Endodermal cell (in vitro differentiated cells): ENCODE measurements at regions not wholly inside any gene's neighbourhood (a gene's known extent, or its start where the extent isn't known, plus 50 kb on each side); places are given as distances from the start of the nearest gene placed in this dataset.

Source experiments
- DNase-seq: peaks from one replicate; pipeline ENCODE4 v3.0.0-alpha.2; 2017
- H3K27ac ChIP-seq: 2 replicates; pipeline ENCODE4 v1.5.1; 2013; ENCODE audit warnings: mild to moderate bottlenecking, low read depth, low read length, moderate library complexity
- H3K27me3 ChIP-seq: 2 replicates; pipeline ENCODE4 v1.6.1; 2013; ENCODE audit warnings: mild to moderate bottlenecking, low read length, moderate library complexity; ENCODE audit not compliant: insufficient read depth, control insufficient read depth, poor library complexity, severe bottlenecking
- H3K36me3 ChIP-seq: 2 replicates; pipeline ENCODE4 v1.7.0; 2013; ENCODE audit warnings: mild to moderate bottlenecking, low read length, moderate library complexity; ENCODE audit not compliant: control insufficient read depth, insufficient read depth
- H3K4me1 ChIP-seq: one replicate; pipeline ENCODE4 v1.7.0; 2013; ENCODE audit warnings: low read length; ENCODE audit not compliant: control insufficient read depth, insufficient read depth
- H3K4me3 ChIP-seq: 2 replicates; pipeline ENCODE4 v1.5.1; 2013; ENCODE audit warnings: mild to moderate bottlenecking, low read length, moderate library complexity
- H3K9ac ChIP-seq: 2 replicates; pipeline ENCODE4 v1.6.1; 2013; ENCODE audit warnings: mild to moderate bottlenecking, low read length, moderate library complexity; ENCODE audit not compliant: poor library complexity, severe bottlenecking; ENCODE audit errors: extremely low read depth
- H3K9me3 ChIP-seq: 2 replicates; pipeline ENCODE4 v1.6.1; 2013; ENCODE audit warnings: mild to moderate bottlenecking, low read length, moderate library complexity; ENCODE audit not compliant: control insufficient read depth
- H3K27ac Mint-ChIP-seq: 2 replicates; pipeline ENCODE4 v1.8.0; 2020; ENCODE audit warnings: mixed read lengths
- H3K27me3 Mint-ChIP-seq: 2 replicates; pipeline ENCODE4 v1.8.0; 2021; ENCODE audit warnings: mild to moderate bottlenecking, mixed read lengths; ENCODE audit not compliant: insufficient read depth
- H3K36me3 Mint-ChIP-seq: 2 replicates; pipeline ENCODE4 v1.8.0; 2020; ENCODE audit warnings: low read depth, mixed read lengths
- H3K4me1 Mint-ChIP-seq: 2 replicates; pipeline ENCODE4 v1.8.0; 2020; ENCODE audit warnings: mixed read lengths
- H3K4me3 Mint-ChIP-seq: 2 replicates; pipeline ENCODE4 v1.8.0; 2020; ENCODE audit warnings: mild to moderate bottlenecking, moderate library complexity, mixed read lengths
- H3K9me3 Mint-ChIP-seq: 2 replicates; pipeline ENCODE4 v1.8.0; 2020; ENCODE audit warnings: mild to moderate bottlenecking, mixed read lengths
- WGBS, 2 experiments: methylation state at CpG; one replicate each; pipeline versions ENCODE4 v1.1.5 to v1.1.7; 2013; ENCODE audit warnings: missing lambda C conversion rate in 2 of 2, mixed read lengths in 1 of 2; ENCODE audit not compliant: insufficient coverage in 1 of 2, insufficient read length in 1 of 2; 5-methylcytosine and 5-hydroxymethylcytosine counted together
- TF ChIP-seq, protein P1 (sequence below): fragments of 200-600 bp; sonication (generic); conservative IDR thresholded peaks from 2 replicates; pipeline ENCODE4 v1.5.0; 2021; ENCODE audit warnings: antibody characterized with exemption, mild to moderate bottlenecking

DNA sequence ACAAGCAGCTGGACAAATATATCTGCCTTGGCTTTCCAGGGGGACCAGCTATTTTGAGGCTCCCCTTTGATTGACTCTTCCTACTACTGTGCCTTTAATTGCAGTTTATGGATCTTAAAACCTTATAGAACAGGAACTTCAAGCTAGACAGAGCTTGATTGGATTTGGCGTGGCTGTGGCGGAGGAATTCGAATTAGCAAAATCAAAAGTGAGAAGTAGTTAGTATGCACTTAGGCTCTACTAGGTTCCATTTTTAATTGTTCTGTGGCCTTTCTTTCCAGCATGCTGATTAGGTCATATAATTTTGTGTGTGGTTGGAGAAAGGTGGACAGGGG lies 248.0 kb downstream of the HIVEP2 start:
- Histone ChIP-seq H3K36me3 (no peaks in the 10 kb centered on the region), H3K9ac (no peak overlapping the region), H3K4me1 (no peaks in the 10 kb centered on the region), H3K4me3 (no peak overlapping the region), H3K27ac (no peak overlapping the region), H3K27me3 (no peaks in the 10 kb centered on the region), H3K9me3 (no peaks in the 10 kb centered on the region)
- H3K27me3 Mint-ChIP-seq = no peaks in the 10 kb centered on the region
- H3K9me3 Mint-ChIP-seq = no peaks in the 10 kb centered on the region
- H3K36me3 Mint-ChIP-seq = no peaks in the 10 kb centered on the region
- H3K27ac Mint-ChIP-seq = no peak overlapping the region
- 91 to 95% methylated on average over 3 of the region's 3 CpGs for WGBS, 2 experiments
- TF ChIP-seq, protein P1, sequence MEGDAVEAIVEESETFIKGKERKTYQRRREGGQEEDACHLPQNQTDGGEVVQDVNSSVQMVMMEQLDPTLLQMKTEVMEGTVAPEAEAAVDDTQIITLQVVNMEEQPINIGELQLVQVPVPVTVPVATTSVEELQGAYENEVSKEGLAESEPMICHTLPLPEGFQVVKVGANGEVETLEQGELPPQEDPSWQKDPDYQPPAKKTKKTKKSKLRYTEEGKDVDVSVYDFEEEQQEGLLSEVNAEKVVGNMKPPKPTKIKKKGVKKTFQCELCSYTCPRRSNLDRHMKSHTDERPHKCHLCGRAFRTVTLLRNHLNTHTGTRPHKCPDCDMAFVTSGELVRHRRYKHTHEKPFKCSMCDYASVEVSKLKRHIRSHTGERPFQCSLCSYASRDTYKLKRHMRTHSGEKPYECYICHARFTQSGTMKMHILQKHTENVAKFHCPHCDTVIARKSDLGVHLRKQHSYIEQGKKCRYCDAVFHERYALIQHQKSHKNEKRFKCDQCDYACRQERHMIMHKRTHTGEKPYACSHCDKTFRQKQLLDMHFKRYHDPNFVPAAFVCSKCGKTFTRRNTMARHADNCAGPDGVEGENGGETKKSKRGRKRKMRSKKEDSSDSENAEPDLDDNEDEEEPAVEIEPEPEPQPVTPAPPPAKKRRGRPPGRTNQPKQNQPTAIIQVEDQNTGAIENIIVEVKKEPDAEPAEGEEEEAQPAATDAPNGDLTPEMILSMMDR = no peak
- DNase-seq = no peak
- H3K4me1 Mint-ChIP-seq = peaks cover 11% of the 10 kb centered on the region
- H3K4me3 Mint-ChIP-seq = no peak overlapping the region

- Mint-ChIP-seq H3K36me3 (no peaks in the 10 kb centered on the region), H3K9me3 (no peaks in the 10 kb centered on the region), H3K27me3 (no peaks in the 10 kb centered on the region), H3K27ac (no peak overlapping the region), H3K4me1 (peaks cover 16% of the 10 kb centered on the region), H3K4me3 (no peak overlapping the region)
- DNase-seq = no peak
- H3K27me3 ChIP-seq = no peaks in the 10 kb centered on the region
- H3K4me1 ChIP-seq = no peaks in the 10 kb centered on the region
- WGBS, 2 experiments = 87 to 94% methylated on average over 3 to 4 of the region's 4 CpGs
- no peak overlapping the region for H3K27ac ChIP-seq
- H3K4me3 ChIP-seq = no peak overlapping the region
- H3K36me3 ChIP-seq = no peaks in the 10 kb centered on the region
- no peaks in the 10 kb centered on the region for H3K9me3 ChIP-seq
- no peak overlapping the region for H3K9ac ChIP-seq
- TF ChIP-seq, protein P1 = no peak
These were observed 247.1 kb downstream of the HIVEP2 start for GRCh38 chr6:142697922-142698321.

DNA sequence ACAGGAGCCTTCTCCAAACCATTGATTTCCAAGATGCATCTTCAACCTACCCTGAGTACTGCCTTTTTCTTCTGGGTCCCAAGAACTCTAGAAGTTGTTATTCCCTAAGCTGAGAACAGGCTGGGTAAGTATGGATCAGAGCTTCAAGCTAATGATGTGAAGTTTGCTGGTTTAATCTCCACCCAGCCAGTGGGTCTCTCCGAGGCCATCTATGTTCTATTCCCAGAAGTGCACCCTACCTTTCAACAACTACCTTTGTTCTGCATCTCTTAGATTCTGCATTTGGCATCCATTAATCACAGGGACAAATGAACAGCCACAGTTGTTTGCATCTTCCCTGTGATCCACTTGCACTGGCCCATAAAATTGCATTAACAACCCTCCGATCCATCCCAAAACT lies 246.2 kb downstream of the HIVEP2 start:
- H3K4me1 Mint-ChIP-seq = peaks cover 21% of the 10 kb centered on the region
- H3K4me3 Mint-ChIP-seq = no peak overlapping the region
- no peak overlapping the region for H3K27ac ChIP-seq
- WGBS, 2 experiments = 89 to 92% methylated on average over 2 of the region's 2 CpGs
- no peaks in the 10 kb centered on the region for H3K4me1 ChIP-seq
- TF ChIP-seq, protein P1 = peak; percentile 67
- no peak overlapping the region for H3K9ac ChIP-seq
- peak; percentile 59 for DNase-seq
- no peaks in the 10 kb centered on the region for H3K27me3 ChIP-seq
- H3K9me3 Mint-ChIP-seq = no peaks in the 10 kb centered on the region
- no peaks in the 10 kb centered on the region for H3K36me3 ChIP-seq
- H3K36me3 Mint-ChIP-seq = no peaks in the 10 kb centered on the region
- no peak overlapping the region for H3K27ac Mint-ChIP-seq
- no peak overlapping the region for H3K4me3 ChIP-seq
- no peaks in the 10 kb centered on the region for H3K9me3 ChIP-seq
- no peaks in the 10 kb centered on the region for H3K27me3 Mint-ChIP-seq
